WERI-Rb-1 (cell line): ENCODE measurements at regions not wholly inside any gene's neighbourhood (a gene's known extent, or its start where the extent isn't known, plus 50 kb on each side); places are given as distances from the start of the nearest gene placed in this dataset.

Source experiments
- DNase-seq: peaks from one replicate; pipeline ENCODE4 v3.0.0-alpha.2; 2020
- H3K27ac ChIP-seq: fragments of 250-450 bp; sonication (Bioruptor Pico); 2 replicates; pipeline ENCODE4 v1.5.1; 2020; ENCODE audit warnings: mild to moderate bottlenecking, moderate library complexity
- H3K27me3 ChIP-seq: fragments of 250-450 bp; sonication (Bioruptor Pico); 2 replicates; pipeline ENCODE4 v1.5.1; 2021; ENCODE audit warnings: mild to moderate bottlenecking, low read depth, moderate library complexity; ENCODE audit not compliant: insufficient read depth, severe bottlenecking
- H3K36me3 ChIP-seq: fragments of 250-450 bp; sonication (Bioruptor Pico); 2 replicates; pipeline ENCODE4 v1.5.1; 2020; ENCODE audit warnings: mild to moderate bottlenecking, moderate library complexity
- H3K4me3 ChIP-seq: 2 replicates; pipeline ENCODE4 v1.5.1; 2011; ENCODE audit warnings: low read depth, mild to moderate bottlenecking, control low read depth, low read length
- H3K9me3 ChIP-seq: fragments of 250-450 bp; sonication (Bioruptor Pico); 2 replicates; pipeline ENCODE4 v1.5.1; 2021; ENCODE audit warnings: mild to moderate bottlenecking, moderate library complexity; ENCODE audit not compliant: severe bottlenecking
- CTCF ChIP-seq: IDR thresholded peaks from 2 replicates; pipeline ENCODE4 v1.5.1; 2011; ENCODE audit warnings: low read depth, mild to moderate bottlenecking, control low read depth, inconsistent platforms, low read length

GRCh38 chr13:34161931-34162543 is 344.1 kb downstream of the RFC3 start:
- TF ChIP-seq CTCF = no peak
- DNase-seq = peak; percentile 18
- H3K4me3 ChIP-seq = peak overlapping the region; percentile 23

DNA sequence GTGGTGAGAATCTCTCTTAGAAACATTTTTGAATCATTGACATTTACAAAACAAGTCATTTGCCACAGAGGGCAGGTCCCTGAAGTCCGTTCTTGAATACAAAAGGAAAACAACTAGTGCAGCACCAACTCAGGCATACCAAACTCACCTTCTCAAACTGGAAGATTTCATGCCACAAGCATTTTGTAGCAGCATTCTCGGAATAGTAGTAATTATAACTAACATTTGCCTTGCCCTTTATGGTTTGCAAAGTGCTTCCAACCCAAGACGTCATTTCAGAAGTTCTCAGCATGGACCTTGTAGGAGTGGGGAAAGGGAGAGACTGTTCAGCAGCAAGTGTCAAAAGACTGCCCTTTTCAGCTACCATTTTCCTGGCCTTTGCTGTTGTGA is 344.6 kb downstream of the RFC3 start:
- no peak for DNase-seq
- no peak overlapping the region for H3K27ac ChIP-seq
- no peaks in the 10 kb centered on the region for H3K36me3 ChIP-seq
- no peak for TF ChIP-seq CTCF
- no peaks in the 10 kb centered on the region for H3K9me3 ChIP-seq
- H3K4me3 ChIP-seq = peak overlapping the region; percentile 23; the same call in 1 of the 2 replicates
- H3K27me3 ChIP-seq = no peaks in the 10 kb centered on the region

More at GRCh38 chr13:34161931-34162543, 344.1 kb downstream of the RFC3 start:
- H3K9me3 ChIP-seq = no peaks in the 10 kb centered on the region
- H3K36me3 ChIP-seq = no peaks in the 10 kb centered on the region
- H3K27ac ChIP-seq = no peak overlapping the region
- no peaks in the 10 kb centered on the region for H3K27me3 ChIP-seq

GRCh38 chr13:34164582-34164981 is 346.6 kb downstream of the RFC3 start:
- H3K4me3 ChIP-seq = no peak overlapping the region
- no peak for DNase-seq
- H3K27ac ChIP-seq = no peak overlapping the region
- no peaks in the 10 kb centered on the region for H3K36me3 ChIP-seq
- H3K9me3 ChIP-seq = no peaks in the 10 kb centered on the region
- H3K27me3 ChIP-seq = no peaks in the 10 kb centered on the region
- no peak for TF ChIP-seq CTCF

DNA sequence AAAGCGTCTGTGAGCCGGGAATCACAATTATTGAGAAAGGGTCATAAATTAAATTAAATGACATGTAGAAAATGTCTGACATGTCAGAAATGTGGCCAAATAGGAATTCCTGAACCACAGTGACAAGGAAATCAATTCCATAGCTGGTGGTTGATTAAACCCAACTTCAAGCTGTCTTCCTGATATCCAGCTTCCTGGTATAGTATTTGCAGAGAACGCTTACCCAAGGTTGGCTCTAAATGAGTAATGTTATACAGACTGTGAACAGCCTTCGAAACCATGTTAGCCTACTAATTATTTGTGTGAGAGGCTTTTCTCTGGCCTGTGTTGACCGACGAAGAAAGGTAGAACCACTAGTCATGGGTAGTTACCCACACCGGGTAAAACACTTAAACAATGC is 347.2 kb downstream of the RFC3 start:
- H3K9me3 ChIP-seq = no peaks in the 10 kb centered on the region
- no peaks in the 10 kb centered on the region for H3K27me3 ChIP-seq
- H3K36me3 ChIP-seq = no peaks in the 10 kb centered on the region
- H3K27ac ChIP-seq = no peak overlapping the region
- no peak overlapping the region for H3K4me3 ChIP-seq
- no peak for DNase-seq
- no peak for TF ChIP-seq CTCF

GRCh38 chr13:34166406-34166805 is 348.5 kb downstream of the RFC3 start:
- DNase-seq = no peak
- Histone ChIP-seq H3K27ac (no peak overlapping the region), H3K36me3 (no peaks in the 10 kb centered on the region), H3K4me3 (no peak overlapping the region), H3K27me3 (no peaks in the 10 kb centered on the region), H3K9me3 (no peaks in the 10 kb centered on the region)
- TF ChIP-seq CTCF = no peak

DNA sequence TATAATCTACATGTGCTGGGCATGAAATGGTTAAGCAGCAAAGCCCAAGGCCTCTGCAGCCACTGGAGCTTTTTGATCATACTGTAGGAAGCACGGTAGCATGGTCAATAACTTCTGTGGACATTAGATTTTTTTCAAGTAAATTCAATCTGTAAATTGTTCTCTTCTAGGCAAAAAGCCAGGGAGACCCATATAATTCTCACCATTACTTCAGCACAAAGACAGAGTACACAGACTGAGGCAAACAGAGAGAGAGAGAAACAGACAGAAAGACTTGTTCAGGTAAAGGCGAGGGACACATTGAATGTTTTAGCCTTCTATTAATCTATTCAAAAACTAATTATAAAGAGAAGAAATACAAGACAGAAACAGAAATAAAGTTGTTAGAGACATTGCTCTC is 349.4 kb downstream of the RFC3 start:
- Histone ChIP-seq H3K27ac (no peak overlapping the region), H3K36me3 (no peaks in the 10 kb centered on the region), H3K27me3 (no peaks in the 10 kb centered on the region), H3K9me3 (no peaks in the 10 kb centered on the region), H3K4me3 (no peak overlapping the region)
- TF ChIP-seq CTCF = no peak
- DNase-seq = no peak
